ENCODE measurements at regions not wholly inside any gene's neighbourhood (a gene's known extent, or its start where the extent isn't known, plus 50 kb on each side); places are given as distances from the start of the nearest gene placed in this dataset.

GRCh38 chr4:66609014-66609413 is 936.3 kb downstream of the CENPC start:
- Histone ChIP-seq H3K4me1 (ENCODE audit: control insufficient read depth in 1 of 2, insufficient read depth in 2 of 2, low read length in 2 of 2) (no peaks in the 10 kb centered on the region), H3K9me3 (ENCODE audit: insufficient read depth, low read depth, low read length) (no peaks in the 10 kb centered on the region), H3K4ac (ENCODE audit: low read depth, low read length) (no peak overlapping the region), H2AK5ac (ENCODE audit: low read length) (no peak overlapping the region), H2BK120ac (ENCODE audit: insufficient read depth, low read length, poor library complexity) (no peak overlapping the region), H3K27me3 (ENCODE audit: insufficient read depth, low read length) (no peaks in the 10 kb centered on the region), H2AFZ (ENCODE audit: insufficient read depth, low read length, poor library complexity) (no peak overlapping the region), H2BK12ac (ENCODE audit: low read length) (no peak overlapping the region), H4K91ac (ENCODE audit: low read depth, low read length) (no peak overlapping the region), H3K14ac (ENCODE audit: low read length) (no peak overlapping the region), H3K27ac (ENCODE audit: low read depth, low read length) (no peak overlapping the region), H4K8ac (ENCODE audit: low read depth, low read length) (no peak overlapping the region), H4K12ac (ENCODE audit: low read depth, low read length) (no peak overlapping the region), H3K4me2 (ENCODE audit: low read length) (no peak overlapping the region), H2BK5ac (ENCODE audit: low read depth, low read length, poor library complexity) (no peak overlapping the region), H3K18ac (ENCODE audit: low read length) (no peak overlapping the region), H3K4me3 (ENCODE audit: low read depth, low read length) (no peak overlapping the region), H3K79me1 (ENCODE audit: low read length) (no peaks in the 10 kb centered on the region), H3K79me2 (ENCODE audit: control insufficient read depth, insufficient read depth, low read length, poor library complexity) (no peaks in the 10 kb centered on the region), H3K23ac (ENCODE audit: low read length) (no peak overlapping the region), H3K36me3 (ENCODE audit: control insufficient read depth in 1 of 2, insufficient read depth in 2 of 2, low read length in 2 of 2) (no peaks in the 10 kb centered on the region), H3K9ac (ENCODE audit: low read length) (no peak overlapping the region)
- no peak for DNase-seq
- no CpG with 5 or more reads among the region's 2 CpGs for WGBS (ENCODE audit: extremely low coverage, insufficient coverage, insufficient read length)

GRCh38 chr4:66606908-66607307 is 936.6 kb upstream of the EPHA5 start:
- Histone ChIP-seq H3K4me3 (ENCODE audit: low read depth, low read length) (no peak overlapping the region), H3K27me3 (ENCODE audit: insufficient read depth, low read length) (no peaks in the 10 kb centered on the region)

GRCh38 chr4:66606215-66606614 is 935.9 kb upstream of the EPHA5 start:
- Histone ChIP-seq H3K4ac (ENCODE audit: low read depth, low read length) (no peak overlapping the region), H3K9ac (ENCODE audit: low read length) (no peak overlapping the region), H3K4me3 (ENCODE audit: low read depth, low read length) (no peak overlapping the region), H4K8ac (ENCODE audit: low read depth, low read length) (no peak overlapping the region), H3K9me3 (ENCODE audit: insufficient read depth, low read depth, low read length) (no peaks in the 10 kb centered on the region), H2AFZ (ENCODE audit: insufficient read depth, low read length, poor library complexity) (no peak overlapping the region), H3K79me1 (ENCODE audit: low read length) (no peaks in the 10 kb centered on the region), H3K4me2 (ENCODE audit: low read length) (no peak overlapping the region), H3K36me3 (ENCODE audit: control insufficient read depth in 1 of 2, insufficient read depth in 2 of 2, low read length in 2 of 2) (no peaks in the 10 kb centered on the region), H2BK12ac (ENCODE audit: low read length) (no peak overlapping the region), H2BK120ac (ENCODE audit: insufficient read depth, low read length, poor library complexity) (no peak overlapping the region), H3K23ac (ENCODE audit: low read length) (no peak overlapping the region), H3K18ac (ENCODE audit: low read length) (no peak overlapping the region), H2BK5ac (ENCODE audit: low read depth, low read length, poor library complexity) (no peak overlapping the region), H3K79me2 (ENCODE audit: control insufficient read depth, insufficient read depth, low read length, poor library complexity) (no peaks in the 10 kb centered on the region), H3K27me3 (ENCODE audit: insufficient read depth, low read length) (no peaks in the 10 kb centered on the region), H4K12ac (ENCODE audit: low read depth, low read length) (no peak overlapping the region), H4K91ac (ENCODE audit: low read depth, low read length) (no peak overlapping the region), H3K4me1 (ENCODE audit: control insufficient read depth in 1 of 2, insufficient read depth in 2 of 2, low read length in 2 of 2) (no peaks in the 10 kb centered on the region), H3K14ac (ENCODE audit: low read length) (no peak overlapping the region), H3K27ac (ENCODE audit: low read depth, low read length) (no peak overlapping the region), H2AK5ac (ENCODE audit: low read length) (no peak overlapping the region)
- DNase-seq, result no peak

More at GRCh38 chr4:66606908-66607307, 936.6 kb upstream of the EPHA5 start:
- Histone ChIP-seq H2AK5ac (ENCODE audit: low read length) (no peak overlapping the region), H3K4me2 (ENCODE audit: low read length) (no peak overlapping the region), H4K8ac (ENCODE audit: low read depth, low read length) (no peak overlapping the region), H3K18ac (ENCODE audit: low read length) (no peak overlapping the region), H3K23ac (ENCODE audit: low read length) (no peak overlapping the region), H2BK5ac (ENCODE audit: low read depth, low read length, poor library complexity) (no peak overlapping the region), H3K27ac (ENCODE audit: low read depth, low read length) (no peak overlapping the region), H2BK120ac (ENCODE audit: insufficient read depth, low read length, poor library complexity) (no peak overlapping the region), H3K14ac (ENCODE audit: low read length) (no peak overlapping the region), H3K9me3 (ENCODE audit: insufficient read depth, low read depth, low read length) (no peaks in the 10 kb centered on the region), H4K91ac (ENCODE audit: low read depth, low read length) (no peak overlapping the region), H3K79me2 (ENCODE audit: control insufficient read depth, insufficient read depth, low read length, poor library complexity) (no peaks in the 10 kb centered on the region), H3K4me1 (ENCODE audit: control insufficient read depth in 1 of 2, insufficient read depth in 2 of 2, low read length in 2 of 2) (no peaks in the 10 kb centered on the region), H3K79me1 (ENCODE audit: low read length) (no peaks in the 10 kb centered on the region), H4K12ac (ENCODE audit: low read depth, low read length) (no peak overlapping the region), H3K9ac (ENCODE audit: low read length) (no peak overlapping the region), H3K4ac (ENCODE audit: low read depth, low read length) (no peak overlapping the region), H2BK12ac (ENCODE audit: low read length) (no peak overlapping the region), H2AFZ (ENCODE audit: insufficient read depth, low read length, poor library complexity) (no peak overlapping the region), H3K36me3 (ENCODE audit: control insufficient read depth in 1 of 2, insufficient read depth in 2 of 2, low read length in 2 of 2) (no peaks in the 10 kb centered on the region)
- DNase-seq, result no peak

- Histone ChIP-seq H4K12ac (ENCODE audit: low read depth, low read length) (no peak overlapping the region), H3K4me2 (ENCODE audit: low read length) (no peak overlapping the region), H3K23ac (ENCODE audit: low read length) (no peak overlapping the region), H3K18ac (ENCODE audit: low read length) (no peak overlapping the region), H3K4me1 (ENCODE audit: control insufficient read depth in 1 of 2, insufficient read depth in 2 of 2, low read length in 2 of 2) (no peaks in the 10 kb centered on the region), H3K4me3 (ENCODE audit: low read depth, low read length) (no peak overlapping the region), H3K27me3 (ENCODE audit: insufficient read depth, low read length) (no peaks in the 10 kb centered on the region), H3K9me3 (ENCODE audit: insufficient read depth, low read depth, low read length) (no peaks in the 10 kb centered on the region), H2AFZ (ENCODE audit: insufficient read depth, low read length, poor library complexity) (no peak overlapping the region), H2BK120ac (ENCODE audit: insufficient read depth, low read length, poor library complexity) (no peak overlapping the region), H3K9ac (ENCODE audit: low read length) (no peak overlapping the region), H3K4ac (ENCODE audit: low read depth, low read length) (no peak overlapping the region), H2AK5ac (ENCODE audit: low read length) (no peak overlapping the region), H3K14ac (ENCODE audit: low read length) (no peak overlapping the region), H3K36me3 (ENCODE audit: control insufficient read depth in 1 of 2, insufficient read depth in 2 of 2, low read length in 2 of 2) (no peaks in the 10 kb centered on the region), H3K27ac (ENCODE audit: low read depth, low read length) (no peak overlapping the region), H4K91ac (ENCODE audit: low read depth, low read length) (no peak overlapping the region), H2BK12ac (ENCODE audit: low read length) (no peak overlapping the region), H3K79me1 (ENCODE audit: low read length) (no peaks in the 10 kb centered on the region), H3K79me2 (ENCODE audit: control insufficient read depth, insufficient read depth, low read length, poor library complexity) (no peaks in the 10 kb centered on the region), H4K8ac (ENCODE audit: low read depth, low read length) (no peak overlapping the region), H2BK5ac (ENCODE audit: low read depth, low read length, poor library complexity) (no peak overlapping the region)
- DNase-seq, result no peak
Observed at GRCh38 chr4:66604192-66604591, 933.9 kb upstream of the EPHA5 start.

- Histone ChIP-seq H3K27me3 (ENCODE audit: insufficient read depth, low read length) (no peaks in the 10 kb centered on the region), H3K4ac (ENCODE audit: low read depth, low read length) (no peak overlapping the region), H3K14ac (ENCODE audit: low read length) (no peak overlapping the region), H3K36me3 (ENCODE audit: control insufficient read depth in 1 of 2, insufficient read depth in 2 of 2, low read length in 2 of 2) (no peaks in the 10 kb centered on the region), H4K8ac (ENCODE audit: low read depth, low read length) (no peak overlapping the region), H3K18ac (ENCODE audit: low read length) (no peak overlapping the region), H3K9ac (ENCODE audit: low read length) (no peak overlapping the region), H2BK120ac (ENCODE audit: insufficient read depth, low read length, poor library complexity) (no peak overlapping the region), H3K79me1 (ENCODE audit: low read length) (no peaks in the 10 kb centered on the region), H3K4me1 (ENCODE audit: control insufficient read depth in 1 of 2, insufficient read depth in 2 of 2, low read length in 2 of 2) (no peaks in the 10 kb centered on the region), H2BK5ac (ENCODE audit: low read depth, low read length, poor library complexity) (no peak overlapping the region), H3K79me2 (ENCODE audit: control insufficient read depth, insufficient read depth, low read length, poor library complexity) (no peaks in the 10 kb centered on the region), H2AFZ (ENCODE audit: insufficient read depth, low read length, poor library complexity) (no peak overlapping the region), H2AK5ac (ENCODE audit: low read length) (no peak overlapping the region), H3K9me3 (ENCODE audit: insufficient read depth, low read depth, low read length) (no peaks in the 10 kb centered on the region), H4K12ac (ENCODE audit: low read depth, low read length) (no peak overlapping the region), H3K27ac (ENCODE audit: low read depth, low read length) (no peak overlapping the region), H3K23ac (ENCODE audit: low read length) (no peak overlapping the region), H3K4me2 (ENCODE audit: low read length) (no peak overlapping the region), H3K4me3 (ENCODE audit: low read depth, low read length) (no peak overlapping the region), H4K91ac (ENCODE audit: low read depth, low read length) (no peak overlapping the region), H2BK12ac (ENCODE audit: low read length) (no peak overlapping the region)
- DNase-seq, result no peak
Observed at GRCh38 chr4:66602622-66603021, 932.3 kb upstream of the EPHA5 start.
